HK-2 (cell line): ENCODE measurements at regions not wholly inside any gene's neighbourhood (a gene's known extent, or its start where the extent isn't known, plus 50 kb on each side); places are given as distances from the start of the nearest gene placed in this dataset.
"Not testable (repeated sequence)": the region's sequence is repeated elsewhere in the genome, so short reads cannot be mapped to it uniquely, and the experiment has no call there.

Experiments used
- DNase-seq: peaks from one replicate; pipeline ENCODE4 v3.0.0-alpha.2; 2018; ENCODE audit not compliant: unreplicated experiment

GRCh38 chr1:112818990-112819689, 104.0 kb upstream of the PPM1J start:
- no peak for DNase-seq

DNA sequence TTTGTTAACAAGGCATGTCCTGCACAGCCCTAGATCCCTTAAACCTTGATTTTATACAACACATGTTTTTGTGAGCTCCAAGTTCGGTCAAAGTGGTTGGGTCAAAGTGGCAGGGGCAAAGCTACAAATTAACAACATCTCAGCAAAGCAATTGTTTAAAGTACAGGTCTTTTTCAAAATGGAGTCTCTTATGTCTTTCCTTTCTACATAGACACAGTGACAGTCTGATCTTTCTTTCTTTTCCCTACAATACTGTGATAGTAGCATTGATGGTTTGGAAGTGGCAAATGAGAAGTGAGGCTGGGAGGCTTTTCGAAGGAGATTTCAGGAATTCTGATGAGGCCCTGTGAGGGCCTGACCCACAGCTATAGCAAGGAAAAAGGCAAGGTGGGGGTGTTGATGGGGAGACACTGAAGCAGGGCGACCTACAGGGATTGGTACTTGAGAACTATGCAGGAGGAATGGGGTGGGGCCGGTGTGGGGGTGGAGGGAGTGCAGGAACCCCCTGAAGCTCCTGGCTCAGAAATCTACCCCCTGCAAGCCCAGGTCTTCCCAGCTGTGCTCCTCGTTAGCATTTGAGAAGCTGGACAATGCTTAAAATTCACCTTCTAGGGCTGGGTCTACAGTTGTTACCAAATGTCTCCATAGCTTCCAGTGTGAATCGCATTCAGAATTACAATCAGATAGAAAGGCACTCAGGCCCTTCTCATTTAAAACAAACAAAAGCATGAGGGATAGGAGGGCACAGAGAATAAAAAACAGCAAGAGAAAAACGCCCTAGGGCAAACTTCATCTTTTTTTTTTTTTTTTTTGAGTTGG, 102.6 kb upstream of the PPM1J start:
- no peak for DNase-seq

- DNase-seq = no peak
These were observed 100.2 kb upstream of the PPM1J start for GRCh38 chr1:112815376-112815775.

- DNase-seq = not testable (repeated sequence)
These were observed 99.5 kb upstream of the PPM1J start for GRCh38 chr1:112814645-112815044.

GRCh38 chr1:112808861-112809684, 93.9 kb upstream of the PPM1J start:
- peak; percentile 83 for DNase-seq

DNA sequence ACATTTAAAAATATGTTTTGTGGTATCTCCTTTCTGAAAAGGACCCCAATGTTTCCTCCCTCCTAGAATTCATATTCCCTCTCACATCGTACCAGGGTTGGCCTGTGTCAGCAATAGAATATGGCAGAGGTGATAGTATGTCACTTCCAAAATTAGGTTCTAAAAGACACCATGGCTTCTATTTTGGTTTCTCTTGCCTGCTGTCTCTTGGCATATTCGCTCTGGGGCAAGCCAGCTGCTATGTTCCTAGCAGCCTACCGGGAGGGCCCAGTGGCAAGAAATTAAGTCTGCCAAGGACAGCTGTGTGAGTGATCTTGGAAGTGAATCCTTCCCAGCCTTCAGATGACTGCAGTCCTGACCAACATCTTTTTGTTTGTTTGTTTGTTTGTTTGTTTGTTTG, 92.9 kb upstream of the PPM1J start:
- DNase-seq = no peak

- no peak for DNase-seq
These were observed 92.0 kb upstream of the PPM1J start for GRCh38 chr1:112807117-112807516.

GRCh38 chr1:112806090-112806642, 91.0 kb upstream of the PPM1J start:
- DNase-seq = no peak

DNA sequence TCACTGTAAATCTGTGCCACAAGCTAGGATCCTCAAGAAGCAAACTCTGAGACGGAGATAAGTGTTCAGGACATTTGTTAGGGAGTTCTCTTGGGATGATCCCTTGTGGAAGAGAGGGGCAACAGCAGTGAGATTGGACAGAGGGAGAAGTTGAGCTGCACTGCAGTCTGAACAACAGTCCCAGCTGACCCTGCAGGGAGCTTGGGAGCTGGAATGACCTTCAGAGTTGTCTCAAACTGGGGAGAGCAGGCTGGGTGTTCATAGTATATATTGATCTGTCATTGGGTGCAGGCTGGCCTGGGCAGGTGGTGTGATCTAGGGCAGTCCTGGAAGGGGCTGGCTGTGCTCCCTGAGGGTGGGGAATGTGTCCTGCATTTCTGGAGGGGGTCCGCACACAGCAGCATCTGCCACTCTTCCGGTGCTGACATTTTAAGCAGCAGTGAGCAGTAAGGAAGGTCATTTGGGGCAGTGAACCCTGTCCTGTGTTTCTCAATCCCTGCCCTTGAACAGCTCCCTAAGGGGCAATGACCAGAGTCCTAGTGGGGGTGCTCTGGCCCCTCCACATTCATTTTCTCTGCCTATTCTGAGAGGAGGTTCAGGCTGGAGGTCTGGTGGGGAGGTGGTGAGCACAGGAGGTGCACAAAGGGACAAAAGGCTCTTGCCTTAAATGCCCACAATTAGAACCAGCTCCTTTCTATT, 90.2 kb upstream of the PPM1J start:
- no peak for DNase-seq

- DNase-seq = peak; percentile 80
These were observed 89.0 kb upstream of the PPM1J start for GRCh38 chr1:112803906-112804762.

DNA sequence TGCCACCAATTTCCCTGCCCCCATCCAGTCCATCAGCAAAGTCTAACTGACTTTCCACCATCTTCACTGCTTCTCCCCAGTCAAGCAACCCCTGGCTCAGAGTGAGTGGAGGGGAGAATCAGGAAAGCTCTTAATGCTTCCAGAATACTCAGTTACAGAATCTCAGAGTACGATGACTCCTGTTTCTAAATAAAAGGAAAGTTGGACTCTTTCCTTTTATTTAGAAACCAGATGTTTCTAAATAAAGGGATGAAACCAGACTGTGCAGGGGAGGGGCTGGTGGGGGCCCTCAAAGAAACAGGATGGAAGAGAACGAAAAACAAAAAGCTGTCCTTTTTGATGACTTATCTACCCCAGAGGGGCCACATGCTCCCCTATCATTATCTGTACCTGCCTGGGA, 85.2 kb upstream of the PPM1J start:
- no peak for DNase-seq

GRCh38 chr1:112798292-112798691, 83.2 kb upstream of the PPM1J start:
- DNase-seq = no peak

GRCh38 chr1:112797224-112797623, 82.1 kb upstream of the PPM1J start:
- no peak for DNase-seq

DNA sequence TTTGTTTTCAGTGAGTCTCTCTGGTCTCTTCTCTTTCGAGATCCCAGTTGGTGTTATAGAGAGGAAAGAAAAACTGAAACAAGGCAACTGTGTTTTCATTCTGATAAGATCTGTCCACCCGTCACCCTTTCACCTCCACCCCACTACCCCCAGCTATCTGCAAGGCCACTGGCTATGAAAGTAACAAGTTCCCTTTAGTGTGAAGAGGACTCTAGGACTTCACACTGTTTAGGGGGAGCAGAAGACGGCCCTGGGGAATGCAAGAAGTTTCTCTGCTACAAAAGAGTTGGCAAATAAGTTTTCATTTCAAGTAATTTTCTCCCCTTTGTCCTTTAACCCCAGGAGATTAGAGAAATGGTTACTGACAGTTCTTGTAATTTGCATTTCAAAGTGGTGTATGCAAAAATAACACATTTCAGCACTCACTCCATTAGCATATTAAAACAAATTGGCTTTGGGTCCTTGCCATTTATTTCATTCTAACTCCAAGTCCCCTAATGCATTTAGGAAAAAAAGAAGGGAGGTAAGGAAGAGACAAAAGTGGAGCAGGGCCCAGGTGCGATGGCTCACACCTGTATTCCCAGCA, 79.6 kb upstream of the PPM1J start:
- DNase-seq = no peak

DNA sequence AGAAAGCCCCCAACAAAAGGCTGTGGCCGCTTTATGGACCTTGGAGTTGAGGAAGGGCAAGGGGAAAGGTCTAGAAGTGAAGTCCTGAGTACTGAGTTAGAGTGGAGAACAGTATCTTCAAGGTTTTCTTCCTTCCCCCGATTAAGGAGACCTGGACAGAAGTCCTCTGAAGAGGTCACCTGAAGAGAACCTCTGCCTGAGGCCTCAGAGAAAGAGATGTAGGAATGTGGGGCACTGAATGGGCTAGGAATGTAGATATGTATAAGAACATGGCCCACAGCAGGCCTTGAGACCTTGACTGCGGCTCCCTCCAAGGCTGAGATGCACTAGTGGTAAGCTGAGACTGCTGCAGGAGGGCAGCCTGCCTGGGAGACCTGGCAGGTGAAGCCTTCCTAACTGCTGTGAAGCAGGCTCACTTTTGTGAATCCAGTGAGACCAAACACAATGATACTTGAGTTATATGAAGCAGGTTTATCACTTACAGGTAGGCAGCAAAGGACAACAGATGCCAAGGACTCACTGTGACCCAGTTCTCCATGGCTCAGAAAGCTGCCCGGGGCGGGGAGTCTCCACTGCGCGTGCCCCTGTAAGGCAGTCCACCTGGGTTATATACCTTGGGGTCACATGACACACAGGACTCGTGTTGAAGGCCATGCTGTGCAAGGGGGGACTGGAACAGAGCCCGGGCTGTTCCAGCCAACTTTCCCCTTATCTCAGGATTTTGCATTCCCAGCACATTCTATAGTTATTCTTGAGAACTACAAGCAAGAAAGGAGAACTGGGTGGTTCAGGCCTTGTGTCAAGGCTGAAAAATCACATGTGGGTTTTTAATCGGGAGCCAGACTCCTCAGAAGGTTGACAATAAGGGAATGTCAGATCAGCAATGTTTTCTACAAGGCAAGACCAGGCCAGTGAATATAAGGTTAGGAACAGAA, 78.8 kb upstream of the PPM1J start:
- no peak for DNase-seq

DNA sequence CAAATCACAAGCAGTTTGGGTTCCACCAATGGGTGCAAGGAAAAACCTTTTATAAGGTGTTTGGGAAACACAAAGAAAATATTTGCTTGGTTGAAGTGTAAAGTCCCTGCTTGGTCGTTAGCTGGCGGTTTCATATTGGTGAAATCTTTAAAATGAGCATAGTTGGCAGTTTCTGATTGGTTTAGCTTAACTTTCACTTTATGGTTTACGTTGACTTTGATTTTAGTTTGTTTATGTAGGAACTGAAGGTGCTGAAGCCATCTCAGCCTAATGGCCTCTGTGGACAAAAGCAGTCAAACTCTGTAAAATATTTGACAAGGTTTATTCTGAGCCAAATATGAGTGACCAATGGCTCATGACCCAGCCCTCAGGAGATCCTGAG, 76.6 kb upstream of the PPM1J start:
- no peak for DNase-seq

DNA sequence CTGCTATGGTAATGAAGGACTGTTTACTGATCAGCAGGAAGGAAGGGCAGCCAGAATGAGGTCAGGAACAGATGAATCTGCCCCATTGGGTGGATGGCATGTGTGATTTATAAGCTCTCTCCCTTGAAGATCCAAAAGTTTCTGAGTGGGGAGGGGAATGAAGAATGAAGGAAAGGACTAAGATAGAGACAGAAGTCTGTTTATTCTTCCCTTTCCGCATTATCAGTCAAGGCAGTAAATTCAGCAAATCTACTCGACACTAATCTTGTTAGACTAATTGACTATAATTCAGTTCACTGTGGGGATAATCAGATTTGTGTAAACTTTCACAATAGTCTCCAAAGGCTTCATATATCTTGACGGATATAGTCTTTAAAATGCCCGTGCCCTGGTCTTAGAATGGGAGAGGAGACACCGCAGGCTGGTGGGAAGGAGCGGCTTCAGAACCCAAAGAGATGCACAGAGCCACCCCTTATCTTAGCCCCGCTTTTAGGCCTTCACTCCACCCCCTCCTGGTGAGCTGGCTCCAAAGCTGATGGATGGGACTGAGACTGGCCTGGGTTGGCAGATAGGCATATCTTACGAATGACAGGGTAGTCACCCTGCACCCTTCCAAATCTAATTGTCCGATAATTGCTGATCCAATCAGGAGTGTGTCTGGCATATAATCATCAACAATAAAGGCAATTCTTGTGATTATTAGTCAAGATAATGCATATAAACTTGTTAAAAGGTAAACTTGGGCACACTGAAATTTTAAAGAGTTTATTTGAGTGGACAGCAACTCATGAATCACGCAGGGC, 76.0 kb upstream of the PPM1J start:
- no peak for DNase-seq

DNA sequence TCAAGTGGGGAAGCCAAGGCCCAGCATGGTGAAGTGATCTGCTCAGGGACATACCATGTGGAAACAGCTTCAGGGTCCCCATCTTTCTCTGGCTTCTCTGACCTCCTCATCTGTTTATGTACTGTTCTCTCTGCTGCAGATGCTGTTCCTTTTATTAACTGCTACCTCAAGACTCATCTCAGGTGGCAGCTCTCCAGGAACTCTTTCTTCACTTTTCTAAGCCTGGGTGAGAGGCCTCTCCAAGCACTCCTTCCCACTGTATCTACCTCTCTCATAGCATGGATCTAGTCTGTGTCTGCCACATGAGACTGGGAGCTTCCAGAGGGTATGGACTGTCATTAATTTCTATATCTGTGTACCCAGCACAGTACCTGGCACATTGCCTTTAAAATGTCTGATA, 73.4 kb upstream of the PPM1J start:
- no peak for DNase-seq
